ENCODE measurements at regions not wholly inside any gene's neighbourhood (a gene's known extent, or its start where the extent isn't known, plus 50 kb on each side); places are given as distances from the start of the nearest gene placed in this dataset.

GRCh38 chr16:76926595-76926994 is 264.4 kb upstream of the MON1B start:
- TF ChIP-seq CTCF (IDR thresholded peaks at IDR 0.05) (no peak), ETV6 (CRISPR knock-in tag; IDR thresholded peaks at IDR 0.05) (no peak), CREB1 (CRISPR knock-in tag; IDR thresholded peaks at IDR 0.05) (no peak), TCF7 (CRISPR knock-in tag; IDR thresholded peaks at IDR 0.05; ENCODE audit: low read depth) (no peak), MAX (CRISPR knock-in tag; IDR thresholded peaks at IDR 0.05) (no peak), E2F4 (CRISPR knock-in tag; IDR thresholded peaks at IDR 0.05; ENCODE audit: borderline replicate concordance, low read depth) (no peak), ESRRA (CRISPR knock-in tag; IDR thresholded peaks at IDR 0.05; ENCODE audit: borderline replicate concordance) (no peak), ZBTB43 (CRISPR knock-in tag; IDR thresholded peaks at IDR 0.05) (no peak), ATF3 (CRISPR knock-in tag; conservative IDR thresholded peaks at IDR 0.05) (no peak)

All from WTC11 (cell line).